Psoas muscle (tissue), 7 donors: ENCODE measurements at regions not wholly inside any gene's neighbourhood (a gene's known extent, or its start where the extent isn't known, plus 50 kb on each side); places are given as distances from the start of the nearest gene placed in this dataset.

ENCODE experiments used
- ATAC-seq, 4 donors: fragments of 200-7000 bp; cut with Tn5 transposase; one replicate each; pipeline ENCODE4 v1.9.1; 2020; ENCODE audit warnings: moderate library complexity in 3 of 4, mild to moderate bottlenecking in 2 of 4
- DNase-seq, 2 donors: peaks; one replicate each; pipeline ENCODE4 v3.0.0-alpha.2; 2020
- H3K27ac ChIP-seq: fragments of 200-600 bp; one replicate; pipeline ENCODE4 v1.8.0; 2022
- H3K27me3 ChIP-seq, 3 donors: fragments of 200-600 bp in 1 of 3; one replicate each; pipeline versions ENCODE4 v1.6.1 to v1.8.0; 2013 to 2022; ENCODE audit warnings: low read length in 2 of 3, mild to moderate bottlenecking in 2 of 3, moderate library complexity in 1 of 3; ENCODE audit not compliant: insufficient read depth in 3 of 3
- H3K36me3 ChIP-seq, 2 donors: fragments of 200-600 bp in 1 of 2; one replicate each; pipeline versions ENCODE4 v1.6.1 to v1.8.0; 2013 to 2022; ENCODE audit warnings: low read depth in 1 of 2, mild to moderate bottlenecking in 1 of 2, moderate library complexity in 1 of 2; ENCODE audit not compliant: insufficient read depth in 1 of 2
- H3K4me1 ChIP-seq: fragments of 200-600 bp; one replicate; pipeline ENCODE4 v1.8.0; 2022
- H3K4me3 ChIP-seq: fragments of 200-600 bp; one replicate; pipeline ENCODE4 v1.8.0; 2022; ENCODE audit warnings: mild to moderate bottlenecking
- H3K9me3 ChIP-seq: fragments of 200-600 bp; one replicate; pipeline ENCODE4 v1.8.0; 2022
- CTCF ChIP-seq: fragments of 200-600 bp; IDR thresholded peaks from one replicate; pipeline ENCODE4 v1.8.0; 2022; ENCODE audit warnings: antibody characterized with exemption
- WGBS, 3 donors: extraction: QIAGEN DNeasy Blood & Tissue Kit; methylation state at CpG; one replicate each; pipeline versions ENCODE4 v1.1.6 to v1.1.7; 2013; 5-methylcytosine and 5-hydroxymethylcytosine counted together
- intact Hi-C, 2 donors: fragments of 100-400 bp; cut with DNase I; formaldehyde crosslinking; loops; one replicate each; pipeline versions ENCODE4 v1.11.0 to v1.14.2; 2022
- donor health status: healthy with polysubstance abuse.
- donor health status: DM: no; HTN: no; CAD: no; lungs with moderate emphysema.
- donor health status: Bipolar disorder and iron deficiency.
- donor health status: healthy.
- donor health status: DM: yes; HTN: yes; CAD: no.
- donor health status: DM: no; HTN: no; CAD: no.
- donor health status: DM: yes; HTN: yes; CAD: no.

GRCh38 chr4:56252561-56253152 lies 134.6 kb downstream of the AASDH start:
- 71 to 81% (median 73%) methylated on average over 4 of the region's 4 CpGs for WGBS, 3 donors
- no peak for TF ChIP-seq CTCF
- no peak for ATAC-seq

GRCh38 chr4:56251556-56251955 lies 135.7 kb downstream of the AASDH start:
- H3K9me3 ChIP-seq = no peaks in the 10 kb centered on the region
- peaks cover 0 to 2% (median 0%) of the 10 kb centered on the region in 3 donors for H3K27me3 ChIP-seq
- no peak for DNase-seq
- no peak for TF ChIP-seq CTCF
- ATAC-seq = no peak
- no peak overlapping the region for H3K4me3 ChIP-seq
- intact Hi-C loops = no loop called here
- no peaks in the 10 kb centered on the region for H3K36me3 ChIP-seq
- WGBS, 3 donors = 46 to 55% (median 52%) methylated on average over 3 of the region's 3 CpGs
- H3K4me1 ChIP-seq = no peaks in the 10 kb centered on the region
- H3K27ac ChIP-seq = no peak overlapping the region

More at GRCh38 chr4:56252561-56253152, 134.6 kb downstream of the AASDH start:
- intact Hi-C loops = no loop called here
- H3K36me3 ChIP-seq = no peaks in the 10 kb centered on the region
- no peaks in the 10 kb centered on the region for H3K9me3 ChIP-seq
- no peak overlapping the region for H3K4me3 ChIP-seq
- peaks cover 0 to 2% (median 0%) of the 10 kb centered on the region in 3 donors for H3K27me3 ChIP-seq
- no peaks in the 10 kb centered on the region for H3K4me1 ChIP-seq
- no peak for DNase-seq
- no peak overlapping the region for H3K27ac ChIP-seq

GRCh38 chr4:56250776-56251175 lies 136.5 kb downstream of the AASDH start:
- TF ChIP-seq CTCF = no peak
- WGBS, 3 donors = 59 to 70% (median 61%) methylated on average over 2 of the region's 2 CpGs
- Histone ChIP-seq H3K27me3 (peaks cover 0 to 2% (median 0%) of the 10 kb centered on the region in 3 donors), H3K27ac (no peak overlapping the region), H3K4me3 (no peak overlapping the region), H3K36me3 (no peaks in the 10 kb centered on the region), H3K9me3 (no peaks in the 10 kb centered on the region), H3K4me1 (no peaks in the 10 kb centered on the region)
- ATAC-seq = no peak
- intact Hi-C loops = no loop called here
- DNase-seq = no peak

- H3K36me3 ChIP-seq = no peaks in the 10 kb centered on the region
- no peaks in the 10 kb centered on the region for H3K9me3 ChIP-seq
- H3K4me1 ChIP-seq = no peaks in the 10 kb centered on the region
- peaks cover 0 to 4% (median 2%) of the 10 kb centered on the region in 3 donors for H3K27me3 ChIP-seq
- 75 to 83% (median 81%) methylated on average over 7 of the region's 7 CpGs for WGBS, 3 donors
- no peak for ATAC-seq
- no peak overlapping the region for H3K27ac ChIP-seq
- DNase-seq = no peak
- TF ChIP-seq CTCF = no peak
- H3K4me3 ChIP-seq = no peak overlapping the region
- intact Hi-C loops = no loop called here
Measured at GRCh38 chr4:56247646-56248045, 139.6 kb downstream of the AASDH start.

- Histone ChIP-seq H3K36me3 (no peaks in the 10 kb centered on the region), H3K27ac (no peak overlapping the region), H3K4me1 (no peaks in the 10 kb centered on the region), H3K4me3 (no peak overlapping the region), H3K27me3 (peaks cover 0 to 4% (median 2%) of the 10 kb centered on the region in 3 donors), H3K9me3 (no peaks in the 10 kb centered on the region)
- no peak for TF ChIP-seq CTCF
- 70 to 85% (median 81%) methylated on average over 3 of the region's 3 CpGs for WGBS, 3 donors
- intact Hi-C loops = no loop called here
- ATAC-seq = no peak
- DNase-seq = no peak
Measured at GRCh38 chr4:56246233-56246610, 141.1 kb downstream of the AASDH start.
